HUES64 (cell line): ENCODE measurements at regions not wholly inside any gene's neighbourhood (a gene's known extent, or its start where the extent isn't known, plus 50 kb on each side); places are given as distances from the start of the nearest gene placed in this dataset.
"Not testable (repeated sequence)": the region's sequence is repeated elsewhere in the genome, so short reads cannot be mapped to it uniquely, and the experiment has no call there.

Experiments
- H3K27ac ChIP-seq: 2 replicates; pipeline ENCODE4 v1.7.0; 2013; ENCODE audit warnings: low read depth, low read length, inconsistent platforms
- H3K27me3 ChIP-seq: 2 replicates; pipeline ENCODE4 v1.6.1; 2013; ENCODE audit warnings: mild to moderate bottlenecking, low read length; ENCODE audit not compliant: insufficient read depth
- H3K36me3 ChIP-seq: 2 replicates; pipeline ENCODE4 v1.6.1; 2013; ENCODE audit warnings: mild to moderate bottlenecking, low read length; ENCODE audit not compliant: insufficient read depth
- H3K4me1 ChIP-seq: 2 replicates; pipeline ENCODE4 v1.6.1; 2013; ENCODE audit warnings: mild to moderate bottlenecking, low read length, moderate library complexity; ENCODE audit not compliant: insufficient read depth
- H3K4me3 ChIP-seq: 2 replicates; pipeline ENCODE4 v1.5.1; 2013; ENCODE audit warnings: mild to moderate bottlenecking, low read length, moderate library complexity
- H3K9ac ChIP-seq: 2 replicates; pipeline ENCODE4 v1.6.1; 2013; ENCODE audit warnings: mild to moderate bottlenecking, low read depth, low read length
- H3K9me3 ChIP-seq: 2 replicates; pipeline ENCODE4 v1.6.1; 2013; ENCODE audit warnings: low read depth, low read length; ENCODE audit not compliant: insufficient read depth
- WGBS: fragments of 150-250, 120-280 bp; methylation state at CpG from one replicate; pipeline ENCODE4 v1.1.7; 2013; ENCODE audit warnings: missing lambda C conversion rate; 5-methylcytosine and 5-hydroxymethylcytosine counted together

DNA sequence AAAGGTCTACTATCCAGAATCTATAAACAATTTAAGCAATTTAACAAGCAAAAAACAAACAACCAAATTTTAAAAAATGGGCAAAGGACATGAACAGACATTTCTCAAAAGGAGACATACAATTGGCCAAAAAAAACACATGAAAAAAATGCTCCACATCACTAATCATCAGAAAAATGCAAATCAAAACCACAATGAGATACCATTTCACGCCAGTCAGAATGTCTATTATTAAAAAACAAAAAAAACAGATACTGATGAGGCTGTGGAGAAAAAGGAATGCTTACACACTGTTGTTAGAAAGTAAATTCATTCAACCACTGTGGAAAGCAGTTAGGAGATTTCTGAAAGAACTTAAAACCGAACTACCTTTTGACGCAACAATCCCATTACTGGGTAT, 66.4 kb upstream of the SESTD1 start:
- no peaks in the 10 kb centered on the region for H3K27me3 ChIP-seq
- no peak overlapping the region for H3K27ac ChIP-seq
- peaks cover 16% of the 10 kb centered on the region for H3K4me1 ChIP-seq
- no peak overlapping the region for H3K9ac ChIP-seq
- H3K4me3 ChIP-seq = no peak overlapping the region
- H3K36me3 ChIP-seq = no peaks in the 10 kb centered on the region
- WGBS = 100% methylated on average over 2 of the region's 3 CpGs
- H3K9me3 ChIP-seq = no peaks in the 10 kb centered on the region

DNA sequence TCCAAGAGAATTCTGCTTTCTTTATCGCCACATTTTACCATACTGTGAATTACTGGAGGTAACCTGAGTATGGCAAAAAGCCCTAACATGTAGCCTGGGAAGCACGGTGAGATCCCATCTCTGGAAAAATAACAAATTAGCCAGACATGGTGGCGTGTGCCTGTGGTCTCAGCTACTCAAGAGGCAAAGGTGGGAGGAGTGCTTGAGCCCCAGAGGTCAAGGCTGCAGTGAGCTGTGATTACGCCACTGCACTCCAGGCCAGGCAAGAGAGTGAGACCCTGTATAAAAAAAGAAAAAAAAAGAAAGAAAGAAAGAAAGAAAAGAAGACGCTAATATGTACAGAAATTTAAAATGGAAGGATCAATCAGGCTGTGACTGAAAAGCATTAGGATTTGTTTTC, 57.7 kb upstream of the SESTD1 start:
- H3K36me3 ChIP-seq = no peaks in the 10 kb centered on the region
- H3K4me3 ChIP-seq = no peak overlapping the region
- no peaks in the 10 kb centered on the region for H3K4me1 ChIP-seq
- no peak overlapping the region for H3K27ac ChIP-seq
- H3K9me3 ChIP-seq = no peaks in the 10 kb centered on the region
- H3K27me3 ChIP-seq = no peaks in the 10 kb centered on the region
- H3K9ac ChIP-seq = no peak overlapping the region
- 94% methylated on average over 5 of the region's 5 CpGs for WGBS

DNA sequence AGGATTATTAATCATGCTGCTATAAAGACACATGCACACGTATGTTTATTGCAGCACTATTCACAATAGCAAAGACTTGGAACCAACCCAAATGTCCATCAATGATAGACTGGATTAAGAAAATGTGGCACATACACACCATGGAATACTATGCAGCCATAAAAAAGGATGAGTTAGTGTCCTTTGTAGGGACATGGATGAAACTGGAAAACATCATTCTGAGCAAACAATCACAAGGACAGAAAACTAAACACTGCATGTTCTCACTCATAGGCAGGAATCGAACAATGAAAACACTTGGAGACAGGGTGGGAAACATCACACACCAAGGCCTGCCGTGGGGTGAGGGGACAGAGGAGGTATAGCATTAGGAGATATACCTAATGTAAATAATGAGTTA, 56.4 kb upstream of the SESTD1 start:
- H3K9me3 ChIP-seq, H3K4me3 ChIP-seq, H3K36me3 ChIP-seq, H3K27me3 ChIP-seq, H3K9ac ChIP-seq, H3K4me1 ChIP-seq, H3K27ac ChIP-seq: not testable (repeated sequence)
- WGBS = 100% methylated on average over 2 of the region's 3 CpGs

DNA sequence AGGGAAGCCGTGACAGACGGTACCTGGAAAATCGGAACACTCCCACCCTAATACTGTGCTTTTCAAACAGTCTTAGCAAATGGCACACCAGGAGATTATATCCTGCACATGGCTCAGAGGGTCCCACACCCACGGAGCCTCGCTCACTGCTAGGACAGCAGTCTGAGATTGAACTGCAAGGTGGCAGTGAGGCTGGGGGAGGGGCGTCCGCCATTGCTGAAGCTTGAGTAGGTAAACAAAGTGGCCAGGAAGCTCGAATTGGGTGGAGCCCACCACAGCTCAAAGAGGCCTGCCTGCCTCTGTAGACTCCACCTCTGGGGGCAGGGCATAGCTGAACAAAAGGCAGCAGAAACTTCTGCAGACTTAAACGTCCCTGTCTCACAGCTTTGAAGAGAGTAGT, 50.1 kb upstream of the SESTD1 start:
- not testable (repeated sequence) for H3K4me1 ChIP-seq, H3K9ac ChIP-seq, H3K27ac ChIP-seq, H3K27me3 ChIP-seq, H3K4me3 ChIP-seq, H3K36me3 ChIP-seq
- 89% methylated on average over 9 of the region's 9 CpGs for WGBS
- H3K9me3 ChIP-seq = peaks cover 13% of the 10 kb centered on the region
